ENCODE measurements at regions not wholly inside any gene's neighbourhood (a gene's known extent, or its start where the extent isn't known, plus 50 kb on each side); places are given as distances from the start of the nearest gene placed in this dataset.

- TF ChIP-seq CTCF (IDR thresholded peaks at IDR 0.05) = no peak
- TF ChIP-seq POLR2A (IDR thresholded peaks at IDR 0.05) = no peak
- TF ChIP-seq EP300 (IDR thresholded peaks at IDR 0.05) = no peak
Measured at GRCh38 chr4:122219356-122219755, 67.2 kb downstream of the BLTP1 start.

Measured in tibial nerve (tissue), 4 donors.